ENCODE measurements at regions not wholly inside any gene's neighbourhood (a gene's known extent, or its start where the extent isn't known, plus 50 kb on each side); places are given as distances from the start of the nearest gene placed in this dataset.
A peak's percentile ranks its signal among the peaks of the same experiment; 100 is the strongest.
"Not testable (repeated sequence)": the region's sequence is repeated elsewhere in the genome, so short reads cannot be mapped to it uniquely, and the experiment has no call there.

DNA sequence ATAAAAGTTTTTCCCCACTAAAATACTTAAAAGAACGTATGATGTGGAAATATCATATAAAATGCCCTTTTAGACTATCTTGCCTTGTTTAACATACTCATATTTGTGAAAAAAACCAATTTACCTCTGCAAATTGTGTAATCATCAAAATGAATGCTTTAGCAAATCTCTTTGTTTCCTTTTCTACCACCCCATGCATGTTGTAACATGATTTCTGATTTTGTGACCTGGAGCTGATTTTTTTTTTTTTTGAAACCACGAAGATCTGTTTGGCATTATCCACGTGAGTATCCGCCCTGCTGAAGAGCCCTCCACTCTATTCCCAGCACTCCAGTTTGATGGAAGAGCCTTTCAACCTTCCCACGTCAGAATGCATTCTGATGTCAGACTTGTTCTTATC lies 245.8 kb upstream of the NBEA start:
- no peak for DNase-seq (ENCODE audit: low spot score)

GRCh38 chr13:34696741-34697140 lies 245.3 kb upstream of the NBEA start:
- DNase-seq (ENCODE audit: low spot score): no peak

DNA sequence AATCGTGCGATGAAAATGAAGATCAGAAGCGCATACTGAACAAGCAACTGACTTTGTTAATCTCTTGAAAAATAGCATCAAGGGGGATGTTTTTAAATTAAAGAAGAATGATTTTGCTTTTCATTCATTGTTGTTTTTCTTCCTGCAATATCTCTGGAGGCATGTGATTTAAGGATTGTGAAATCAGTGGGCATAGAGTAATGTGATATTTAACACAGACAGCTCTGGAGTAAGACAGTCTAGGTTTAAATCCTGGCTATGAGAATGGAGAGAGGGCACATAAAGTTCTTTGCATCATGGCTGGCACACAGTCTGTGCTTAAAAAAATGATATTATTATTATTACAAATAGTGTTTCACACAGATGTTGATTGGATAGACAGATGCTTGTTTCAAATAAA lies 243.1 kb upstream of the NBEA start:
- DNase-seq (ENCODE audit: low spot score): no peak

DNA sequence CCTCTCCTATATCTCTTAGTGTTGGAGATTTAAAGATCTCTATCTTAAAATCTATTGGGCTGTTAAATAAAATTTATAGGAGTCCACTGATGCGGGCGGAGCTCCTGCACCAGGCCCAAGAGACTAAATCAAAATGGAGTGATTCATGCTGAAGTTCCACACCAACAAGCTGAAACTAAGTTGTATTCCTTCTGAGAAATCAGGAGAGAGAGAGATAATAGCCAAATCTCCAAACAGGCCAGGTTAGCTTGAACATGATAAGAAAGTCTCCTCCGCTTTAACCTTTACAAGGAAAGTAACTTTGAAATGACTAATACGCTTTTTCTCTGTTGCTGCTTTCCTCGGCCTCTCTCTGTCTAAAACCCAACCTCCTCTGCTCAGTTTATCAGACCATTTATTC lies 241.9 kb upstream of the NBEA start:
- DNase-seq (ENCODE audit: low spot score): no peak

DNA sequence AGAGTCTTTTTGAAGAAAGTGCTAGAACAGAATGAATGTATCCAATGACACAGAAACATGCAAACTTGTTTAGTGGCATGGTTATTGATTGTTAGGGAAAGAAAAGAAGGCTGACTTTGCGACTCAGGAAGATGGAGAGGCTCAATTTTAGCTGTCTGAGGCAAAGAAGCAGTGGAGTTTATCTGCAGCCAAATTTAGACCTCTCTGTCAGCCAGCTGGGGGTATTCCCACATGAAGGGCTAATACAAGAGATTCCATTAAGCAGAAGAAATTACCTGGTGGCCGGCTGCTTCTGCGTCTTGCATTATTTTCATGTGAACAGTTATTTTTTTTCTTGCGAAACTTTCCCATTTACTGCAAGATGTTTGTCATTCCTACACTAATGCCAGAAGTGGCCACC lies 240.2 kb upstream of the NBEA start:
- DNase-seq (ENCODE audit: low spot score): no peak

DNA sequence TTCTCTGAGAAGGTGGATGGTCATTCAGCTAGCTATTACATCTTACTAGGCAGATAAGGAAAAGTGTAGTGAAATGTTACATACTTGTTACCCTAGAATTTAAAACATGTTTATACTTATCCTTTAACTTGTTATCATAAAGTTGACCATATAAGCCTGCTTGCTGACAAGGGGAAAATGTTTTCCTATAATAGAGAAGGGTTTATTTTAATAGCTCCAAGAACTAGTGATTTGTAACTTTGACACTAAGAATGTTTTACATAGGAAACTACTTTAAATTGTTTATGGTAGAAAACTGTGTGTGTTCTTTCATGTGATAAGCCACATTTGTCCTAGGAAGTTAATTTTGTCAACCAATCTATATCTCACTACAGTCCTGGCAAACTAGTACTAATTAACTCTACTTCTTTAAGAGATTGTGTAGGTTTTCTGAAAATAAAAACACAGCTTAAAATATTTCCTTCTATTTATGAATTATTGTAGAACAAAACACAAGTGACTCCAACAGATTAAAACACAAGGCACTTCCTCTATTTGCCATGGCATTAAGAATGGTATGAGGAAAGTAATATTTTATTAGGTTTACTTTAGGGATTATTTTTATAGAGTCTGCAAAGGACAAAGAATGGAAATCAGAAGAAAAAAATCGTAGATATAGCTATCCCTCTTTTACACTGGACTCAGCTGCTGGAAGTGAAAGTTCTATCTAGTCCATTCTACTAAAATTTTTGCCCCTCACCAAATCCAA lies 233.3 kb upstream of the NBEA start:
- DNase-seq (ENCODE audit: low spot score): no peak

DNA sequence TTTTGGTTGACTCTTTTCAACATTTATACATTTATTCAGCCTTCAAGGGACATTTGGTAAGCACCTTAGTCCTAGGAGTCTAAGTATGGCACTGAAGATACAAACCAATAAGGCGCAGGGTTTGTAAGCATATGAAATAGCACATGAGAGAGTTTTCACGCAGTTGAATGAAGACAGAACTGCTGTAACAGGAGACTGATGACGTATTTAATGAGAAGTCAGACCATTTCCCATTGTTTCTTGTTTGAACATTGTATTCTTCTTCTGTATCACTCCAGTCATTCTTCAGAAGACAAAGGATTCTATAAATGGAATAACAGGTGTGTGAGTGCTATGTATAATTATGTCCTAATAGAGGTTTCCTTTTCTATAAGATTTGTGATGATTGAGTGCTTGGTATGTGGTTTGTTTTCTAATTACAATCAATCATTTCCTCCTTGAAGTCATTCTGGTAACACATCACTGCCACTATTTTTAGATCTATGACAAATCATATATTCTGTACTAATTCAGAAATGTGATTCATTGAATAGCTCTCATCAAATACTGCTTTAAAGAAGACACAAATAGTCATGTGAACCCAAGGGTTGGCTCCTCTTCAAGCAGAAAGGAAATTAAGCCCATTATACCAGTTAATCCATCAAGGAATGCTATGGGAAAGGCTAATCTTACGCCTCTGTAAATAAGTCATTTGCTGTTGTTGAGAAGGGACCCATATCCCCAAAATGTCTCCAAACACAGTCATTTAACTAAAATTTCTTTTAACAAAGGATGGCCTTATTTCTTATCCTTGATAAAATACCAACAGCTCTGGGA lies 222.8 kb upstream of the NBEA start:
- DNase-seq (ENCODE audit: low spot score): no peak

DNA sequence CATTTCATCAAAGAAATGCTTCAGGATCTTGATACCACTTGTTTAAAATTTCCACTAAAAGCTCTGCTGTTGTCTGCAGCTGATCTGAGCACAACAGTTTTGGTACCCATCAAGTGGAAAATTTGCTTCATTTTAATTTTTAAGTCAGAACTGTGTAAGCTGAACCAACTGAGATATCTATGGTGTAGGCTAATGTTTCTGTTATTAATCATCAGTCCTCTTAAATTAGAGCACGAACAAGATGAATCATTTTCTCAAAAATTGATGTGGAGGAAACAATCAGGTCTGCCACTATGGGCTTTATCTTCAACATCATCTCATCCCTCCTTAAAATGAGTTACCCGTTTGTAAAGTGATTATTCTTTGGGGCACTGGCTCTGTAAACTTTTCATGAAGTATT lies 221.5 kb upstream of the NBEA start:
- no peak for DNase-seq (ENCODE audit: low spot score)

DNA sequence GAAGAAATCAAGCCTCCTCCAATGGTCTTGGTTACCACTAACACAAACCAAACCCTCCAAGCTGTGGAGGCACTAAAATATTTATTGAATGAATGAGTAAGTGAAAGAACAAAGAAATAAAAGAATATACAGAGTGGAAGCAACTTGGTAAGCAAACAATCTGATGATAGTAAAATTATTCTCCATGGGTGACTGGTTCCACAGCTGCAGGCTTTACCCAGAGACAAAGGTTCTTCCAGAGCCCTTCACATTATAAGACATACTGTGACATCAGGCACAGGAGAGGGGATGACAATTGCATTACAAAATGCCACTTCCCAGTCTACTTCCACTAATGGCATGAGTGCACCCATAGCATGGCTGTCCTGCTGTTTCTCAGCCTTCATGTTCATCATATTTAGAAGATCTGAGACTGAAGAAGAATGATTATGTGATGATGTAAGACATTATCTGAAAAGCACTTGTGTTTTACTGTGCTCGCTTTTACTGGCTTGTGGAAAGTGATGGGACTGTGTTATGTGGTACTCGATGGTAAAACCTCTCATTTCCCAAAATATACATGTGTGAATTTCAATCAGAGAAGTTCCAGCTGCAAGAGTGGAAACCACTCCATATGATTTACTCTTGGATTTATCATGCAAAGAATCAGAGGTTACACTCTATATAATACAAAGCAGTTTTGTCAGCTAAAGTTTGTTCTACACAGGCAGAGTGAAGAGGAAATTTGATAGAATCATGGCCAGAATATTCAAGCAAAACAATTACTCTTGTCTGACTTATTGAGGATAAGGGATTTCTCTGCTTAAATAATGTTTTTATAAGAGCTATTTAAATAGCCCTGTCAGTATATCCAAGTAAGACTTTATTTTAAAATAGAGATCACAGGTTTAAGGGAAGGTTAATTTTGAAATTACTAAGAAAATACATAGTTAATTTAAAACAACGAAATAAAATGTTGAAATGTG lies 220.2 kb upstream of the NBEA start:
- no peak for DNase-seq (ENCODE audit: low spot score)

DNA sequence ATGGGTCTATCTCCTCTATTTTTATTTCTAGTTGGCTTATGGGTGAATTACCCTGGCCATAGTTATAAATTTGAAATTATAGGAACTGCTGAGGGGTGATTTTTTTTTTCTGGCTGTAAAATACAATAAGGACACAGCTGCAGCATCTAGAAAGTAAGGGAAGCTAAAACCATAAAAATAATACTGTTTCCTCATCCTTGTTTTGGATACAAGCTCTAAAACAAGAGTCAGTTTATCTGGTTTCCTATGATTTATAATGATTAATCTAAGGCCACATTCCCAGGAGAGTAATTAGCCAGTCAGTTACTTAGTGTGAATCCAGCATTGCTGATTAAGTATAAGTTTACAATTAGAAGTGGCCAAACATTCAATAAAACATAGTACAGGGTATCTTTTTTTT lies 219.1 kb upstream of the NBEA start:
- DNase-seq (ENCODE audit: low spot score): no peak

DNA sequence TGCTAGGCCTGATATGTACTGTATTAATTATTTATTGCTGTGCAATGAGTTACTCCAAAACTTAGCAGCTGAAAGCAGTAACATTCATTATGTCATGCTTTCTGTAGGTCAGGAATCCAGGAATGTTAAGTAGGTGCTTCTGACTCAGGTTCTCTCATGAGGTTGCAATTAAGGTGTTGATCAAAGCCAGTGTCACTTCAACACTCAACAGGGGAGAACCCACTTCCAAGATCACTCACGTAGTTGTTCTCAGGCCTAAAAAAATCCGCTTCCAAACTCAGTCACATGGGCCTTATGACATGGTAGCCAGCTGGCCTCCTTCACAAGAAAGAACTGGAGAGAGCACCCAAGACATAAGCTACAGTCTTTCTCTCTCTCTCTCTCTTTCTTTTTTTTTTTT lies 211.1 kb upstream of the NBEA start:
- DNase-seq (ENCODE audit: low spot score): no peak

DNA sequence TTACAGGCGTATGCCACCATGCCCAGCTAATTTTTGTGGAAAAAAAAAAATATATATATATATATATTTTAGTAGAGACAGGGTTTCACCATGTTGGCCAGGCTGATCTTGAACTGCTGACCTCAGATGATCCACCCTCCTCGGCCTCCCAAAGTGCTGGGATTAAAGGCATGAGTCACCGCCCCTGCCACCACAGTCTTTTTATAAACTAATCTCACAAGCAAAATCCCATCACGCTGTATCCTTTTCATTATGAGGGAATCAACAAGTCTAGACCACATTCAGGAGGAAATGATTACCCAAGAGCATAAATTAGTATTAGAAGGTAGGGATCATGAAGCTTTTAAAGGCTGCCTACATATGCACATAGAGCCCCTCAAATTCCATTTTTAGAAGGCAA lies 210.6 kb upstream of the NBEA start:
- DNase-seq (ENCODE audit: low spot score): no peak

- DNase-seq (ENCODE audit: low spot score): no peak
These were observed 208.3 kb upstream of the NBEA start for GRCh38 chr13:34733721-34734120.

- no peak for DNase-seq (ENCODE audit: low spot score)
These were observed 207.1 kb upstream of the NBEA start for GRCh38 chr13:34734932-34735331.

GRCh38 chr13:34738254-34738992 lies 203.6 kb upstream of the NBEA start:
- no peak for DNase-seq (ENCODE audit: low spot score)

GRCh38 chr13:34747056-34747455 lies 195.0 kb upstream of the NBEA start:
- not testable (repeated sequence) for DNase-seq (ENCODE audit: low spot score)

DNA sequence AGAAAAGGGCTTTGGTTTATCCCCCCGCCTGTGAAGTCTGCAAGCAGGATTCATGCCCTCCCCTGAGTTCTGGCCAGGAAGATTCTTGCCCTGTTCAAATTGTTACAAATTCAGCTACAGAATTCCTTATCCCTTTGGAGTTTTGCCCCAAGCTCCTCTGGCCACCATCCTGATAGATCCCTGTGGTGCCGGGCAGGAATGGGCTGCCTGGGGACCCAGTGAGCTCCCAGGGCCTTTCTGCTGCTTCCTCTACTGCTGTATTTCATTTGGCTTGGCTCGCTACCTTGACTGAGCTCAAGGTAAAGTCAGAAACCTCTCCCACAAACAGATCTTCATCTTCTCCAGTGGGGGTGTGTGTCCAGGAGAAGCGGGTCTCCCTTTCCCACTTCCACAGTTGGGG lies 194.6 kb upstream of the NBEA start:
- no peak for DNase-seq (ENCODE audit: low spot score)

DNA sequence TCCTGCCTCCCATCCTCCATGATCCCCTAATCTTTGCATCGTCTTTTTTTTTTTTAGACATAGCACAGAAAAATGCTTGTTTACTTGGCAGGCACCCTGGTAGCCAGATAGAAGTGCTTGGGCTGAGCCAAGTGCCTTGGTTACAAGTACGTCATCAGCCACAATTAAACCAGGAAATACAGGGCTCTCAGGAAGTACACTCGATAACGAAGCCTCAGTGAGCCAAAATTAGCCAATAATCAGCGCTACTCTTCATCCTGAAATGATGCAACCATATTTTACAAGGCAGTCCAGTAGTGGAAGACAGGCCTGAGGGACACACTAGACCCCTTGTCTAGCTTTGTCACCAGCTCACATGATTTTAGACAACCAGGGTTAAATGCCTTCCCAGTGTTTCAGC lies 194.0 kb upstream of the NBEA start:
- DNase-seq (ENCODE audit: low spot score): no peak

DNA sequence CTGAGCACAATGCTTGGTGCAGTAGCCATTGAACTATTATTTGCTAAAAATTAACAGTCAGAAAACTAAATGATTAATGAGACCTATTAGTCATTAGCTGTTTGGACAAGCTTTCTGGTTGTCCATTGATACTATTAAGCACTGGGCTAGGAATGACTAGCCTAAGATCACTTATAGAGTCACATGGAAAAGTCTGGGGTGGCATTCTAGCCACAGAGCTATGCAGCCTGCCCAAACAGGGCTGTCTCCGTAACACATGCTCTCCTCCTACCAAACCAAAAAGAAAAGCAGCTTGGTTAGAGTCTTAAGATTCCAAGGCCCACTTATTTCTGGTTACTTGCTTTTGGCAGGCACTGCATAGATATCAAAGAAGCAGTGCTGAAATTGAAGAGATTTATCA lies 193.5 kb upstream of the NBEA start:
- no peak for DNase-seq (ENCODE audit: low spot score)

GRCh38 chr13:34749046-34749445 lies 193.0 kb upstream of the NBEA start:
- no peak for DNase-seq (ENCODE audit: low spot score)

DNA sequence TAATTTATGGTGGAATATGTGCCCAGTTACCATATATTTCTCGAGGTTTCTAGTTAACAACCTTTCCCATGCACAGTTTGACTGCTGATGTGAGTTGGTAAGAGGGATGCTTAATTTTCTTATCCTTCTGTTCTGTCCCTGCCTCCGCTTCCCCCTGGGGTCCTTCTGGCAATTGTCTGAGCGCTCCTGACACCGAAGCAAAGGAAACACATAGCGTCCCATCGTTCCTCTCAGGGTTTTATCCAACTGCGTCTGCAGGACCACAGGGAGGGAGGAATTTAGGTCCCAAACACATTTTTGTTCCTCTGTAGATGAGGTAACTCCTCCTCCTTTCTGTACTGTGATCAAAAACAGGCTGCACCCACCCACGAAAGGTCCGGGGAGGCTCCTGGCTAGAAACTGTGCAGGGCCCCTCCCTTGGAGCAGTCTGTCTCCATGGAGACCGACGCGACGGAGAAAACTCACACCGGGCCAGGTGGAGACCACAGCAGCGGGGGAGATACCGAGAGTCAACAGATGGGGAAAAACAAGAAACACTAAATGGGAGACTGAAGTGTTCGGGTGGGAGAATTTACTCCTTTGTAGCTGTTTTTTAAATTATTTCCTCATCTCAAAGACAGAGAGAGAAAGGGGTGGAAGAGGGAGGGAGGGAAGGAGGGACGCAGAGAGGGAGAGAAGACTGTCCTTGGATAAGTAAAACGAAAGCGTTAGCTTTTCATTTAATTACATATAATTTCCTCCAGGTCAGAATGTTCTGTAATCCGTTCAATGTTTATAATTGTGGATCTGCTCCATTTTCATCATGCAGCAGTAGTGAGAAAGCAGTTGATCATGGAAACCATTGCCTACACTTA lies 191.8 kb upstream of the NBEA start:
- peak; percentile 51 for DNase-seq (ENCODE audit: low spot score)

Measured in iPS-NIHi11 (cell line).